Endothelial cell of umbilical vein (primary cell): ENCODE measurements at regions not wholly inside any gene's neighbourhood (a gene's known extent, or its start where the extent isn't known, plus 50 kb on each side); places are given as distances from the start of the nearest gene placed in this dataset. TPM values are rescaled to one million over a fixed set of nuclear protein-coding genes. Genes with fewer than 3 reads are reported as not detected.

Experiments
- small RNA-seq: library from RNA; depleted of rRNA; stranded (forward); fragments of <200 nt; gene quantifications from one replicate; pipeline ENCODE3, GENCODE V24; 2012; ENCODE audit warnings: low replicate concordance, low read depth; ENCODE audit not compliant: insufficient read depth, insufficient read length

Small RNAs in the stretch of these regions (small RNA-seq; reads per million reads assigned to genes)
- not detected for gene RF00096
- not detected for gene RN7SKP251
- not detected for gene VWA8P1
